GM19023 (cell line): ENCODE measurements at regions not wholly inside any gene's neighbourhood (a gene's known extent, or its start where the extent isn't known, plus 50 kb on each side); places are given as distances from the start of the nearest gene placed in this dataset.

ENCODE experiments used
- ATAC-seq: cut with Tn5 transposase; IDR thresholded peaks from one replicate; pipeline ENCODE4 v1.9.1; 2021; ENCODE audit warnings: mild to moderate bottlenecking, moderate library complexity; ENCODE audit not compliant: unreplicated experiment

DNA sequence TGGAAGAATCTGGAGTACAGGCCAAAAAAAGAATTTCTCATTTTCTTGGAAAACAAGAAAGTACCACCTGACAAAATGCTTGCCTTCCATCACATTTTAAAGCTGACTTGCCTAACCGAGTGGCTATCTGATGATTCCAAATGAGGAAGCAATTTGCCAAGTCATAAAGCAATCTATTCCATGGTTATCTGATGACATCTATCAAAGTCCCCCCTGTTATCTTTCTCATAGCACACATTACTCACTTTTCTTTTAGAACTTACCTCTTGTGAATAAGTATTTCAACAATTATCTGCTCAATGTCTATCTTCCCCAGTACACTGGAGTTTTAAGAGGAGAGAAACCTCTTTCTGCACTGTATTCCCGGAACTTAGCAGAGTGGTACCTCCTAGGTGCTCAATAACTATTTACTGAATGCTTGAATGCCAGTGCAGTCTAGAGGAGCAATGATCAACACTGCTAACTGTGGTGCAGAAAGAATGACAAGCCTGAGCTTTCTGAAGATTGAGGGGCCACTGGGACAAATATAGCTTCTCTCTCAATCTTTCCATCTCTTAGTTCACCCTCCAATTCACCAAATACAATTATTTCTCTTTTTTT is 186.3 kb upstream of the ATP11B start:
- ATAC-seq = no peak

DNA sequence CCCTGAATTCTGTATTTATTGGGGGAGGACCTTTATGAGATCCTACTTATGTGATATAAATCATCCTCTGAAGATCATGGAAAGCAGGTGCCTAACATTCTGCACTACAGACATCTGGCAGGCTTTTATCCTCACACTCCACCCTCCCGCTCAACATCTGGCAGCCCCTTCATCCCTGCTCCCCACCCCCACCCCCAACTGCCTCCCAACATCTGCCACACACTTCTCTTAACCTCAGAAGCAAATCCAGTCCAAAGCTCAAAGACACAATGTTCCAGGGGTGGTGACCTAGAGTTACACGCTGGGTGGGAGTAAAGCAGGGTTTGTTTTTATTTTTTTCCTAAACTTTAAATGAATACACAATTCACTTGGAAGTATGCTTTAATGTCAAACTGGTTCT is 184.5 kb upstream of the ATP11B start:
- no peak for ATAC-seq

DNA sequence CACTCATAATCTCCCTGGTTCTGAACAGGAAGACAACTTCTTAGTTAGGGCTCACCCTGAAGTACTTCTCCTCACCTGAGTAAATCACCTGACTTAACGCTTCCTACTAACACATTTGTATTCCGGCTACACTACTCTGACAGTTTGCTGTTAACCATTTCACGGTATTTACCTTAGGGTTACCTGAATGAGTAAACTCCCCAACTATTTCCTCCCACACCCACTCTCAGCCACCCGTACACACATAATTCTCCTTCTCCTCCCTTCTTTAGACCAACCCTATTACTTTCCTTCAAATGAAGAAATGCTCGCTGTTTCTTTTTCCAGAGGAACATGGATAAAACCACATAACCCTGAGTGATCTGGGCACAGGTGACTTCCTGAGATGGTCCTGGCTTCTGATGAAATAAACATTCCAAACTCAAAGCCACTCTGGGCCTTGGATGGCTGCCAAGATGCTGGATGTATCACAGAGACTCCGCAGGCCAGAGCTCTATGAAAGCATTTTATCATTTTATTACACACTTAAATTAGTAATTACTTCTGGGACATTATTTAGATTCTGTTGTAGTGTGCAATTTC is 183.6 kb upstream of the ATP11B start:
- no peak for ATAC-seq

DNA sequence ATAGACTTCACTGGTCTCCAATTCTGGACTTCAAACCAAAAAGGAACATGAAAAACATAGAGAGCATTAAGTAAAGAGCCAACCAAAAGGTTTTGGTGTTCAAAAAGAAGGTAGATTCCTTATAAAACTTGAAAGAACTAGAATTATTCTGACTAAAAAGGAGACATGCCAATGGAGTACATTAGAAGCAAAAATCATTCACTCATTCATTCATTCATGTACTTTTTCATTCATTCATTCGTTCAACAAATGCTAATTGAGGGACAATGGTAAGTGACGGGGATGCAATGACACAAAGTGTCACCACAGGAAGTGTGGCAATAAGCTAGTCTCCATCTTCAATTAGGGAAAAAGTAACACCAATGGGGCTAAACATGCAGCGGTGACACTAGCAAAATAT is 181.0 kb upstream of the ATP11B start:
- ATAC-seq = no peak

DNA sequence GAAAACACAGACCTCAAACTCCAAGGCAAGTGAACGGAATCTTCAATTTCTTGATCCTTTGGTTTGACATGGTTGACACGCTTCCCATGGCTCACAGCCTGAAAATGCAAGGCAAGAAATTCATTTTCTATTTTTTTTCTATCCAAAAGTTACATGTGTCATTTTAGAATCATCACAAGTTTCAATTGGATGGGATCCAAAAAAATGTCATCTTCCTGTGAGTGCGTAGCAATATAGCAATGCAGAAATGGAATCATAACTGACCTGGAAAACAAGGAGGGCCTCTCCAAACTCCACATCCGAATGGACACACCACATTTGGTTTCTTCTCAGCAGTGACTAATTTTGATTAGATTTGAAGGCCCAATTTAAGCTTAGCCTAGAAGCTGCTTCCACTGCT is 175.8 kb upstream of the ATP11B start:
- no peak for ATAC-seq

DNA sequence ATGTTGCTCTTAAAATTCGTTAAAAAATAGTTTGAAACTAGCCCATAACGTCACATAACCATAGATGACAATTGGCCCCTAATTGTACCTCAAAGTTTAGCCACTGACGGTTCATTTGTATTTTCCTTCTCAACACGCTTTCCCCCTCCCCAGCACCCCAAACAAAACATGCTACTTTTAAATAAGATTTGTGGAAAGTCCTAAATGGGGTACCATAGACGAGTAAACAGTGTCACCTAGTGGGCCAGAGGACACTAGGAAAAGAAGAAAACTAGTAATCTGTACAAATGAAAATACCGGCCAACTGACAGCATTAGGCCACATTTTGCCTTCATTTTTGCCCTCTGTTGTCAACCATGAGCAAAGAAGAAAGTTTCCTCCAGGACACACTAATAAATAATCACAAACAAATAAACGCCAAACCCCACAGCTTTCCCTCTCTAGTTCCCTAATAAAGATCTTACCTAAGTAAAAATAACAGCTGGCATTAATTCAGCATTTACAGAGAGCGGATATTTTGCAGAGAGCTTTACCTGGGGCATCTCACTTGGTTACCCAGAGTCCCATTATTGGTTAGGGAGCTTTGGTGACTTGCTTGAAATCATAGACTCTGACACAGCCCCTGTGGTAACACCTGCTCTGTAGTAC is 175.1 kb upstream of the ATP11B start:
- no peak for ATAC-seq

DNA sequence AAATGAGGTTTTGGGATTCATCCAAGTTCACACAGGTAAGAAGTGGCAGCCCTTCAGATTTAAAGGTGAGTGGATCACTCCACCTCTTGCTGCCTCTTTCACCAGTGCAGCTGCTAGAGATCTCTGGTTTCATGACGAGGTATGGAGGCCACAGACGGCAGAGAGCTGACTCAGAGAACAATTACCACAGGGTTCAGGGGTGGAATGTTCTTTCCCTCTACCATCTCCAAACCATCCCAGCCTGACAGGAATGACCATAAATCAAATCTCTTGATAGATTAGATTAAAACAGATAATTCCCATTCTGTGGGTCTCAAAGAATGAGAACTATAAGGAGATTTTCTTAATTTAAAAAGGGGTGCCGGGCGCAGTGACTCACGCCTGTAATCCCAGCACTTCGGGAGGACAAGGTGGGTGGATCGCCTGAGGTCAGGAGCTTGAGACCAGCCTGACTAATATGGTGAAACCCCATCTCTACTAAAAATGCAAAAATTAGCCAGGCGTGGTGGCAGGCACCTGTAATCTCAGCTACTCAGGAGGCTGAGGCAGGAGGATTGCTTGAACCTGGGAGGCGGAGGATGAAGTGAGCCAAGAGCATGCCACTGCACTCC is 174.2 kb upstream of the ATP11B start:
- ATAC-seq = no peak

DNA sequence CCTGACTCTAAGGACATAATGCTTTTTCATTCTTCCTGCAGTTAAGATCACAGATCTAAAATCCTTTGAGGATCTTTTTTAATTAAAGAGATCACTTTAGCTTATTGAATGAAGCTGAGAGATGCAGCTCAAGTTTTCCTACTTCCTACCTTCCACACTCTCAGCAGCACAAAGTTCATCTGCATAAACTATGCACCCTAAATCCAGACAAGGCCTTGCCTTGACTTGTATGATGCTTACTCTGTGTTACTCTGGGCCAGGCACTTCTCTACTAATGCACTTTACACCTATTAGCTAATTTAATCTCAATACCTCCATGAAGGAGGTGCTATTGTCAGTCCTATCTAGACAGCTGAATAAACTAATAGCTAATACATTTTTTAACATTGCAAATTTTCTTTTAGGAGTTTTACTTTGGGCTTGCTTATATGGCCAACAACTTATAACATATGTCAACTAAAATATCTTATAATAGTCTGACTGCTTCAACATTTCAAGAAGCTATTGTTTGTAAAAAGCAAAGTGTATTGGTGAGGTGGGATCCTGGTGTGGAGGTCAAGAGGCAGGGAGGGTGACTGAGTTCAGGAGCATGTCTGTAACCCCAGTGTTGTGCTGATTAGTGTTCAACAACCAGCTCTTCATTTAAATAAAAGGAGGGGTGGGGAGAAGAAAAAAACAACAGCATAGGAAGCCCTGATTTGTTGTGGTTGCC is 172.4 kb upstream of the ATP11B start:
- no peak for ATAC-seq

DNA sequence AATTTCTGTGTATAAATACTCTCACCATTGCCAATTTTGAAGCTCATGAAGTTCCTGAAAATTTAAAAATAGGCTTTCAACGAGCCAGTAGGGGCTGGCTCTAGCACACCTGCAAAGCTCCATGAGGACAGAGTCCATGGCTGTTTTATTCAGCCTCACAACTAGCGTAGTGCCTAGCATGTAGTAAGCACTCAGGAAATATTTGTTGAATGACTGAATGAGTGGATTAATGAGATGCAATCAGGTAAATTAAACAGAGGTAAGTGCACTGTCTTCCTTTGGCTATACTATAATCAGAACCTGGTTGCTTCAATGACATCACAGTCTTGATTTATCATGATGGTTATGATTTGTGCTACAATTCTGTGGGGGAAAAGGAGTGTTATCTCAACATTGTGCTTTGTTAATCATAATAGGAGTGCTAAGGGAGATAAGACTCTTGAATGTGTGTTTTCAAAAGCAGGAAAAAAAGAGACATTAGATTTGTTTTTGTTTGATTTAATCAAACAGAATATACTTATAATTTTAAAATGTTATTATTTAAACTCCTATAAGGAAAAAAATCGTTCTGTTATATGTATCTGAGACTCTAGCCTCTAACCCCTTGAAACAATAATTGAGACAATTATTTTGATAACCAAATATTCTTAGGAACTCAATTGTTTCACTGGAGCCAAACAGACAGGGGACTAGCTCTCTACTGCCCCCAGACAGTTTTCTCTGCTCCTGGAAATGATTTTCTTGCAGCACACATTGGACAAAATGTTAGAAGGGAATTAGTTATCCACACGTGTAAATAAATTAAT is 171.7 kb upstream of the ATP11B start:
- no peak for ATAC-seq

DNA sequence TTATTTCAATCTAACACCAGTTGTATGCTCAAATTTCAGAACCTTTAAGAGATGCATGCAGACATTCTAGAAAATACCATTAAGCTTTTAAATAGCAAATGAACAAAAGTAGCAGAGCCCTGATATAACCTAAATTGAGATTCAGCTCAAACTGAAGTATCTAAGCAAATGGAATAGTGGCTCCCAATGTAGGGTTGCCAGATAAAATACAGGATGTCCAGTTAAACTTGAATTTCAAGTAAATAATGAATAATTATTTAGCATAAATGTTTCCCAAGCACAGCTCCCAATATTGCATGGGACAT is 171.1 kb upstream of the ATP11B start:
- ATAC-seq = no peak

DNA sequence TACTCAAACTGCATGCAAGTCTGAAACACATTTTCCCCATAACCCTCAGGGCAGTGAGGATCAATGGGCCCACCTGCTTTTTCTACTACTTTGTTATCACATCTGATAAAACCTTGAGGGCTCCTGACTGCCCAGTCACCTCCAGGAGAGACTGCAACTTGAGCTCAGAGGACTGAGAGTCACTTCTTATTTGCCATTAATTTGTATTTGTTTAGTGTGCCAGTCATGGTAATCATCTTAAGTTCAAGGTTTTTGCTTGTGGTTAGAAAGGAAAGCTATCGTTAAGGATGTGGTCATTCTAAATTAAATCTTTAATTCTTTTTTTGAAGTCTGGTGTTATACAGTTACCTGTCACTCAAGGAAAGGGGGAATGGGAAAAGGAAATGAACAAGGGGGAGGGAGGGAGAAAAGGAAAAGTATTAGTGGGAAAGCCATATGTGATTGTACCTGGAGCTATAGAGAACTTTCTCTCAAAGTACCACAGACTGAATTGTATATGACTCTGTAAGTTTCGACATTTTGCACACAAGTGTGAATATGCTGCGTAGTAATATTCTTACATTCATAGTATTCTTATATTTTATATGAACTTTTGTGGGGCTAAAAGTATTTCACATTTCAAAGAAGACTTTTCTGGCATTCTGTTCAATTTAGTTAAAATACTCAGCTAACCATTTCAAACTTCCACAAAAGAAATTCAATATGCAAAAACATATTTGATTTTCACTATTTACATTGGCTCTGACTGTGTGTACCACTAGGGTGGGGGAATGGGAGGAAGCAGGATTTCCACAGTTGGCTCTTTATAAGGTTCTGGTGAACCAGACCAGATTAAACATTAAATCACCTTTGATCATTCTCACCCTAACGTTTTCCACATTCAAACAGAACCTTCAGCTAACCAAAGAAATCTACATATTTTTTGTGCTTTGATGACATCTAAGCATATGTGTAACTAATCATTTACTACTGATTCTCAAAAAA is 166.5 kb upstream of the ATP11B start:
- ATAC-seq = no peak

DNA sequence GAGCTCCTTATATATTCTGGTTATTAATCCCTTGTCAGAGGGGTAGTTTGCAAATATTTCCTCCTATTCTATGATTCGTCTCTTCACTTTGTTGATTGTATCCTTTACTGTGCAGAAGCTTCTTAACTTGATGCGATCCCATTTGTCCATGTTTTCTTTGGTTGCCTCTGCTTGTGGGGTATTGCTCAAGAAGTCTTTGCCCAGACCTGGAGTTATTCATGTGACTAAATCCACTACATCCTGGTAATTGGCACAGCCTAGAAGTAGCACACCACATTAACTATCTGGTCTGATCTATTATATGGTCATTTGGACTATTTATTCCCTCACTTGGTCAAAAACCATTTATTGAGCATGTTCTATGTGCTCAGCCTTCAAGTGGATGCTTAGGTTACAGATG is 164.8 kb upstream of the ATP11B start:
- no peak for ATAC-seq

DNA sequence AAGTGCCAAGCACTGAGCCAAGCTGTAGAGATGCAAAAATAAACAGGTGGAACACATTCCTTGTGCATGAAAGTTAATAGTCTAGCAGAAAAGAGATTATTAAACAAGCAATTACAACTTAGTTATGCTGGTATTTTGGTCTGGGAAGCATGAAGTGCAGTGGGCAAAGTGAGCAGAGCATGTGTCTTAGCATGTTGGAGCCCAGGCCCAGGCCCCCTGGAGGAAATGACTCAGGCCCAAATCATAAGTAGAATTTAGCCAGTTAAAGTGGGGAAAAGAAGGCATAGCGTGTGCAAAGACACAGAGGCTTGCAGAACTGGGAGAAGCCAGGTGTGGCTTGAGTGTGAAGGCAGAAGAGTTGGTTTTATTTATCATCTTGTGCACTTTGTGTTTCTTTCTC is 163.8 kb upstream of the ATP11B start:
- no peak for ATAC-seq

DNA sequence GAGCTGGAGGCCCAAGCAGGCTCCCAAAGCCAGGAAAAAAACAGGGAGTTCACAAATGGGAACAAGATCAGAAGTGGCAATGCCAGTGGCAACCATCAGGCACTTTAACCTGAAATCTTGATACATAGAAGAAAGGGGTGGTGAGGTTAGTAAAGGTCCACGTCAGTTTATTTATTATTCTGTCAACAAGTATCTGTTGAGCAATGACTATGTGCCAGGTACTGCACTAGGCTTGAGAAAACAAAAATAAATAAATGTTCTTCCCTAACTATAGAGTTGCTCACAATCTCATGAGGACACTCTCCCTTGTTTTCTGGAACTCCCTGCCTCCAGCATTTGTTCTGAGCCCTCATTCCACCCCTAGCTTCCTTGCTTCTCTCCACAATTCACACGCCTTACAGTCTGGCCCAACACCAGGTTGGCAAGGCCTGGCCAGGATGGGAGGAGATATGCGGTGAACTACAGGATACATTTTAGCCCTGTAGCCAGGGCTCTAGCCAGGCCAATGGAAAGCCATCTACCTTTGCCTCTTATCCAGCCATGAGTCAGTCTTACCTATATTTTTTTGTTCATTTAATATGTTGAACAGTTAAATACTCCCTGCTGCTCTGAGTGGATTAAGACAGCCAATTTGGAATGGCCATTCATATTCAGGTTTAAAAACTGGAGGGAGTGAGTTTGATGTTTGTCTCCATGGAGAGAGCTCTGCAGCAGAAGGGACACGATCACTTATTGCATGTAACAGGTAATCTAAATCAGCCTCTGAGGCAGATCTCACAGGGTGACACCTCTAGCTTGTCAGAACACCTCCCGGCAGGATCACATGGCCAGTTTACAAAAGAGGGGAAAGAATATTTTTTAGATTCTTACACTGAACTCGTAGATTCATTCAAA is 161.9 kb upstream of the ATP11B start:
- no peak for ATAC-seq

DNA sequence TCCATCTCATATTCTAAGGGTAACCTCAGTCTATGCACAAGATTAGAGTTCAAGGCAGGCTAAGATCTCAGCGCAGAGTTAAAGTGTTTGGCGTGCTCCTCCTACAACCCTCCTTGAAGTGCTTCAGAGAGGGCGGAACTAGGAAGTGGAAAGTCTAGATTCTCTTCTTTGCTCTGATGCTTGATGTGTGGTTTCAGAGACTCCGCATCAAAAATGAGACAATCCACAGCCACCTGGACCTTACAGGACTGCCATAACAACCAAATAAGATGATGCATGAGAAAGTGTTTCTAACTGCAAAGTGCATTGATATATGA is 161.3 kb upstream of the ATP11B start:
- ATAC-seq = no peak

DNA sequence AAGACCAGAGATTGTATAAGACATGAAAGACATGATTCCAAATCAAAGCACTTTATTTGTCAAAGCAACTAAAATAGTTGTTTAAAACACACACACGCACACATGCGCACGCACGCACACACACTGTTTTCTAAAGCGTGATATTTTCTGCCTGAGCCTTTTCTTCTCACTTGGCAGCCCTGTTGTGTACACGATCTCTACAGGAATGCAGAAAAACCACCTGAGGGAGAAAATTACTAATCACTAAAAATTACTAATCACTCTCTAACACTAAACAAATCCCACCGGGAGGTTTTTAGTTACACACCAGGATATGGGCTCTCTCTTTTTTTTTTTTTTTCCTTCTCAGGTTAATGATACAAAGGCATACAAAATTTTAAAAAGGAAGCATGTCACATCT is 160.1 kb upstream of the ATP11B start:
- no peak for ATAC-seq

DNA sequence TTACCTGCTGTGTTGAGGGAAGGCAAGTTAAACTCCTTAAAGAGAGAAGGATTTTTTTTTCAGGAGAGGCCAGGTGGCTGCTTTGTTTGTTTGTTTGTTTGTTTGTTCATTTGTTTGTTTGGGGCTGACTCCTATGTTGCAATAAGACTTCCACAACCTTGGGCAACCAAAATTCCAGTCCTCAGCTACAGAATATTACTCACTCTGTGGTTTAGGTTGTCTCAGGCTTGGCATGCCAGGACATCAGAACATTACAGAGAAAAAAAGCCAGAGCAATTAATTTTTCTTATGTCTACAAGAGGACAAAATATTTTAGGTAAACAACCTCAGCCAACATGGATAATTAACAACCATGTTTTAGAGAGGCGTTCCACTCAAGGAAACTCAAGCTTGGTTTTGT is 156.7 kb upstream of the ATP11B start:
- no peak for ATAC-seq

DNA sequence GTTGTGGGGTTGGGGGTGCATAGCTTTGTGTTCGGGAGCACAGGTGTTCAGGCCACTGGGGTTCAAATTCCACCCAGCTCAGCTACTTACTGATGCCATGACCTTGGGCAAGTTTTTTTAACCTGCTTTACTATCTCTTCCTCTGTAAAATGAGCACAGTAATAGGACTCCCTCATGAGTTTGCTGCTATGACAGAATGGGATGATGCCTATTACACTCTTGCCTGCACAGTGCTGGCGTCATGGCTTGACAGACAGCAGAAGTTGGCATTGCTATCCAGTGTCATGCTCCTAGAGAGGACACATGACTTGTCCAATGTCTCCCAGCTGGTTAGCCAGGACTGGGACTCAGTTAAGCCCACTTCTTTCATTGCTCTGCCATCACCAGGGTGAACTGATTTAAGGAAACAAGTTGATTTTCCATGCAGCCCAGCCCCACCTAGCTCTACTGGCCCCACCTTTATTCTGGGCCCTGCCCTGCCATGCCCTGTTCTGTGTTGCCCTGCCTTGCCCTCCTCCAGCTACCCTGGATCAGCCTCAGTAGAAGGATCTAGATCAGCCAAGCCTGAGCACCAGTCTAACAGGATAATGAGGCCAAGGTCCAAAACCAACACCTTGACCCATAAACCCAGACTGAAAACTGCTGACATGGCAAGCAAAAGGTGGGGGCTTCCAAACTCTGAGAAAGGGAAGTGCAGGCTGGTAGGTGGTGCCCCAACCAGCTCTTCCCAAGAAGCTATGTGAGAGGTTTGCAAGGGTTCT is 155.8 kb upstream of the ATP11B start:
- ATAC-seq = no peak
